ENCODE measurements at regions not wholly inside any gene's neighbourhood (a gene's known extent, or its start where the extent isn't known, plus 50 kb on each side); places are given as distances from the start of the nearest gene placed in this dataset.
A peak's percentile ranks its signal among the peaks of the same experiment; 100 is the strongest.
"Not testable (repeated sequence)": the region's sequence is repeated elsewhere in the genome, so short reads cannot be mapped to it uniquely, and the experiment has no call there.

- ATAC-seq (no peak), DNase-seq (no peak)
- intact Hi-C loops (cut with micrococcal nuclease): no loop called here
Observed at GRCh38 chr1:159641221-159641620, 53.6 kb downstream of the APCS start.

GRCh38 chr1:159646687-159647086, 59.1 kb downstream of the APCS start:
- intact Hi-C loops (cut with micrococcal nuclease): no loop called here
- ATAC-seq (peak; percentile 43), DNase-seq (no peak)

DNA sequence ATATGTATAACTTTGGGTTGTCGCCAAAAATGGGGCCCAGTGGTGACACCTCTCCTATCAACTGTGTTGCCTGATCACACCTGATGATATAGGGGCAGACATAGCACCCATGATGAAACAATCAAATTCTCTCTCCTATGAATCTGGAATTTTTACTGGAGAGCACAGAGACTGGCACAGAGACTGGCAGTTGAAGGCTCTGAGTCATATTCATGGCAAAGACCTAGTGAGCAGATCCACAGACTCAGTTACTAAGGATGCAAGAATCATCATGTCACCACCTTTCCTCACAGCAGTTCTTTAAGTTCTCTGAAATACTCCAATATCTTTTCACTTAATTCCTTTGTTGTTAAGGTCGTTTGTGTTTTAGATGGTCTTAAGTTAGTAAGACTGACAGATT, 60.0 kb downstream of the APCS start:
- intact Hi-C loops (cut with micrococcal nuclease): no loop called here
- DNase-seq: no peak
- ATAC-seq: no peak

GRCh38 chr1:159652506-159652905, 61.9 kb downstream of the CRP start:
- ATAC-seq: no peak
- intact Hi-C loops (cut with micrococcal nuclease): no loop called here
- DNase-seq: no peak

GRCh38 chr1:159653201-159653600, 61.2 kb downstream of the CRP start:
- intact Hi-C loops (cut with micrococcal nuclease): no loop called here
- no peak for ATAC-seq

GRCh38 chr1:159657477-159657876, 56.9 kb downstream of the CRP start:
- DNase-seq; intact Hi-C loops (cut with micrococcal nuclease); ATAC-seq: not testable (repeated sequence)

More at GRCh38 chr1:159653201-159653600, 61.2 kb downstream of the CRP start:
- DNase-seq: no peak
